GM12865 (cell line): ENCODE measurements at regions not wholly inside any gene's neighbourhood (a gene's known extent, or its start where the extent isn't known, plus 50 kb on each side); places are given as distances from the start of the nearest gene placed in this dataset.

ENCODE experiments used
- DNase-seq: peaks from one replicate; pipeline ENCODE4 v3.0.0; 2010; ENCODE audit warnings: low read depth
- H3K4me3 ChIP-seq: 2 replicates; pipeline ENCODE4 v1.5.1; 2011; ENCODE audit warnings: mild to moderate bottlenecking, low read depth, low read length, control low read depth
- CTCF ChIP-seq: IDR thresholded peaks from 2 replicates; pipeline ENCODE4 v1.5.1; 2011; ENCODE audit warnings: low read length, control low read depth, low read depth, inconsistent platforms; ENCODE audit not compliant: insufficient read depth; ENCODE audit errors: missing control alignments

- no peak for DNase-seq
- TF ChIP-seq CTCF = no peak
- H3K4me3 ChIP-seq = no peak overlapping the region
Observed at GRCh38 chr2:239603411-239604356, 202.9 kb upstream of the HDAC4 start.

- DNase-seq = no peak
- TF ChIP-seq CTCF = no peak
- H3K4me3 ChIP-seq = no peak overlapping the region
Observed at GRCh38 chr2:239602290-239603282, 201.8 kb upstream of the HDAC4 start.

- no peak for DNase-seq
- TF ChIP-seq CTCF = no peak
- H3K4me3 ChIP-seq = no peak overlapping the region
Observed at GRCh38 chr2:239601880-239602279, 201.1 kb upstream of the HDAC4 start.

GRCh38 chr2:239601201-239601851 is 200.5 kb upstream of the HDAC4 start:
- TF ChIP-seq CTCF = no peak
- H3K4me3 ChIP-seq = no peak overlapping the region
- no peak for DNase-seq

- no peak for TF ChIP-seq CTCF
- no peak for DNase-seq
- no peak overlapping the region for H3K4me3 ChIP-seq
Observed at GRCh38 chr2:239600650-239601049, 199.8 kb upstream of the HDAC4 start.

- DNase-seq = no peak
- no peak overlapping the region for H3K4me3 ChIP-seq
- no peak for TF ChIP-seq CTCF
Observed at GRCh38 chr2:239600001-239600593, 199.3 kb upstream of the HDAC4 start.
